RWPE2 (cell line): ENCODE measurements at regions not wholly inside any gene's neighbourhood (a gene's known extent, or its start where the extent isn't known, plus 50 kb on each side); places are given as distances from the start of the nearest gene placed in this dataset.

Experiments used
- ATAC-seq: fragments of 200-7000 bp; cut with Tn5 transposase; 3 replicates; pipeline ENCODE4 v1.9.1; 2021; ENCODE audit warnings: low read depth
- DNase-seq: peaks from one replicate; pipeline ENCODE4 v3.0.0-alpha.2; 2020; ENCODE audit warnings: low spot score
- H3K27ac ChIP-seq: fragments of 450-650 bp; 2 replicates; pipeline ENCODE4 v1.5.1; 2017; ENCODE audit warnings: mild to moderate bottlenecking; ENCODE audit not compliant: poor library complexity, severe bottlenecking
- H3K27me3 ChIP-seq: fragments of 250-450 bp; sonication (Bioruptor Pico); 2 replicates; pipeline ENCODE4 v1.5.1; 2021; ENCODE audit warnings: mild to moderate bottlenecking, moderate library complexity; ENCODE audit not compliant: insufficient read depth, poor library complexity, severe bottlenecking
- H3K36me3 ChIP-seq: fragments of 250-450 bp; sonication (Bioruptor Pico); 2 replicates; pipeline ENCODE4 v1.5.1; 2020; ENCODE audit warnings: low read depth, mild to moderate bottlenecking, moderate library complexity
- H3K4me1 ChIP-seq: fragments of 250-450 bp; sonication (Bioruptor Pico); 2 replicates; pipeline ENCODE4 v1.5.1; 2021; ENCODE audit warnings: mild to moderate bottlenecking, moderate library complexity; ENCODE audit not compliant: insufficient read depth, poor library complexity, severe bottlenecking
- H3K4me3 ChIP-seq: fragments of 250-450 bp; sonication (Bioruptor Pico); 2 replicates; pipeline ENCODE4 v1.5.1; 2021; ENCODE audit warnings: mild to moderate bottlenecking, moderate library complexity; ENCODE audit not compliant: severe bottlenecking
- H3K9me3 ChIP-seq: fragments of 250-450 bp; sonication (Bioruptor Pico); 2 replicates; pipeline ENCODE4 v1.5.1; 2021; ENCODE audit warnings: mild to moderate bottlenecking, moderate library complexity; ENCODE audit not compliant: severe bottlenecking
- CTCF ChIP-seq: fragments of 450-650 bp; IDR thresholded peaks from one replicate; pipeline ENCODE4 v1.5.1; 2017; ENCODE audit warnings: mild to moderate bottlenecking, moderate library complexity; ENCODE audit not compliant: poor library complexity, severe bottlenecking

GRCh38 chr3:150330174-150330573 is 77.9 kb upstream of the TSC22D2 start:
- H3K4me3 ChIP-seq, result no peak overlapping the region
- no peak overlapping the region for H3K27ac ChIP-seq
- no peak for TF ChIP-seq CTCF
- H3K36me3 ChIP-seq, result no peaks in the 10 kb centered on the region
- ATAC-seq, result no peak
- H3K4me1 ChIP-seq, result peaks cover 13% of the 10 kb centered on the region
- no peaks in the 10 kb centered on the region for H3K9me3 ChIP-seq
- no peaks in the 10 kb centered on the region for H3K27me3 ChIP-seq
- DNase-seq, result no peak

GRCh38 chr3:150329408-150329807 is 78.7 kb upstream of the TSC22D2 start:
- Histone ChIP-seq H3K27me3 (no peaks in the 10 kb centered on the region), H3K36me3 (no peaks in the 10 kb centered on the region), H3K4me3 (no peak overlapping the region), H3K27ac (no peak overlapping the region), H3K9me3 (no peaks in the 10 kb centered on the region), H3K4me1 (peaks cover 5% of the 10 kb centered on the region)
- no peak for TF ChIP-seq CTCF
- DNase-seq (no peak), ATAC-seq (no peak)

GRCh38 chr3:150328654-150329040 is 79.5 kb upstream of the TSC22D2 start:
- Histone ChIP-seq H3K9me3 (no peaks in the 10 kb centered on the region), H3K4me3 (no peak overlapping the region), H3K36me3 (no peaks in the 10 kb centered on the region), H3K27me3 (no peaks in the 10 kb centered on the region), H3K4me1 (peaks cover 5% of the 10 kb centered on the region), H3K27ac (no peak overlapping the region)
- no peak for ATAC-seq
- TF ChIP-seq CTCF, result no peak
- no peak for DNase-seq

- Histone ChIP-seq H3K36me3 (no peaks in the 10 kb centered on the region), H3K4me3 (no peak overlapping the region), H3K27me3 (no peaks in the 10 kb centered on the region), H3K9me3 (no peaks in the 10 kb centered on the region), H3K4me1 (peaks cover 5% of the 10 kb centered on the region), H3K27ac (no peak overlapping the region)
- ATAC-seq (no peak), DNase-seq (no peak)
- no peak for TF ChIP-seq CTCF
Observed at GRCh38 chr3:150327678-150328653, 80.1 kb upstream of the TSC22D2 start.

- ATAC-seq (no peak), DNase-seq (no peak)
- Histone ChIP-seq H3K4me1 (peaks cover 9% of the 10 kb centered on the region), H3K27ac (no peak overlapping the region), H3K36me3 (no peaks in the 10 kb centered on the region), H3K4me3 (no peak overlapping the region), H3K9me3 (no peaks in the 10 kb centered on the region), H3K27me3 (no peaks in the 10 kb centered on the region)
- no peak for TF ChIP-seq CTCF
Observed at GRCh38 chr3:150324788-150325187, 83.3 kb upstream of the TSC22D2 start.
